ENCODE measurements at regions not wholly inside any gene's neighbourhood (a gene's known extent, or its start where the extent isn't known, plus 50 kb on each side); places are given as distances from the start of the nearest gene placed in this dataset.

DNA sequence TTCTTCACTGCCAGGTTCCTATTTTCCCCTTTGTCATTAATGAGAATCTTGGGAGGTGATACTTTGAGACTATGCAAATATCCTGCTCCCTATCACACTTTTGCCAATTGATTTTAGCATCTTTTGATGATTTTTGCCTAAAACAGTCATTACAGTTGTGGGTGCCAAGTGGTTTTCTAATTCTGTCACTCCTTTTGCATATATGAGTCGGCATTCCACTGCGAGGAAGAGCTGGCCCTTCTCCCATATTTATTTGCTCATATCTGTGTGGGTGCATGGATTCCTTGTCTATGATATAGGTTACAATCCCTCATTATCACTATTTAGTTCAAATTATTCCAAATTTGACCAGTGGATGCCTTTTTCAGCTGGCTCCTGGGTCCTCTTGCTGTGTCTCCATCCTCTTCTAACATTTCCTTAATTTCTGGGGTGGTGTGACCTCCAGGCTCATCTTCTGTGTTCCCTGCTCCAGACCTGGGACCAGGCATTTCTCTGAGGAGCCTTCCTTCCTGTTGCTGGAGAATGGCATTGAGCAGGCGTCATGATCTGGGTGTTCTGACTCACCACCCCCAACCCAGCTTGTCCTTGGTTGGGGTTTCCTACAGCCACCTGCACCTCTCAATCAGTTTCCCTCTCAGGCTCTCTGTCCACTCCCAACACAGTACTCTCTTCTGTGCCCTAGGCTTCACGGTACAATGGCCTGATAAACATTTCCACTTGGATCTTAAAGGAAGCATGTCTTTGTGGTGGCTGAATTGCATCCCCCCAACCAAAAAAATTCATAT, 106.7 kb downstream of the NXNL2 start:
- Histone ChIP-seq H3K23ac (ENCODE audit: insufficient read length, low read depth, low read length) (no peak overlapping the region), H2BK120ac (ENCODE audit: low read depth, low read length, poor library complexity, severe bottlenecking) (no peak overlapping the region), H4K8ac (replicated peaks; ENCODE audit: insufficient read length, low read depth, low read length) (no peak overlapping the region), H3K18ac (ENCODE audit: insufficient read length, low read depth, low read length) (no peak overlapping the region), H4K91ac (ENCODE audit: insufficient read length, low read depth, low read length) (no peak overlapping the region), H3K27ac (ENCODE audit: insufficient read length, low read depth, low read length) (no peak overlapping the region), H3K9me3 (ENCODE audit: control insufficient read depth, low read depth, low read length) (no peaks in the 10 kb centered on the region), H3K4me1 (ENCODE audit: insufficient read depth, low read length) (no peaks in the 10 kb centered on the region), H3K14ac (ENCODE audit: insufficient read depth, low read length) (no peak overlapping the region), H3K4me2 (ENCODE audit: insufficient read depth, insufficient read length, low read length) (no peak overlapping the region), H3K23me2 (ENCODE audit: insufficient read length, low read depth, low read length, poor library complexity, severe bottlenecking) (no peaks in the 10 kb centered on the region), H3T11ph (ENCODE audit: low read length) (no peak overlapping the region), H2AFZ (ENCODE audit: low read length) (no peak overlapping the region), H4K5ac (ENCODE audit: insufficient read length, low read depth, low read length) (no peak overlapping the region), H2BK20ac (ENCODE audit: low read depth, low read length, poor library complexity, severe bottlenecking) (no peak overlapping the region), H3K79me2 (ENCODE audit: insufficient read depth, low read length) (no peaks in the 10 kb centered on the region), H3K56ac (ENCODE audit: insufficient read length, low read depth, low read length) (no peak overlapping the region), H2AK5ac (ENCODE audit: insufficient read length, low read length) (no peak overlapping the region), H3K79me1 (ENCODE audit: insufficient read depth, low read depth, low read length, poor library complexity, severe bottlenecking) (no peaks in the 10 kb centered on the region), H2BK12ac (ENCODE audit: insufficient read length, low read depth, low read length) (no peak overlapping the region), H3K9ac (ENCODE audit: extremely low read depth, insufficient read length, low read length) (no peak overlapping the region), H3K4ac (ENCODE audit: low read depth, low read length) (no peak overlapping the region), H2BK5ac (ENCODE audit: insufficient read length, low read length) (no peak overlapping the region), H3K27me3 (ENCODE audit: insufficient read depth, low read length) (no peaks in the 10 kb centered on the region), H4K20me1 (ENCODE audit: control insufficient read depth, insufficient read depth, insufficient read length) (no peaks in the 10 kb centered on the region), H2BK15ac (ENCODE audit: low read depth, low read length) (no peak overlapping the region)
- Mint-ChIP-seq H3K9me3 (peaks cover 6 to 16% of the 10 kb centered on the region in 2 experiments; a peak in 4 of 5 replicates), H3K27ac (no peak overlapping the region), H3K4me1 (no peaks in the 10 kb centered on the region), H3K27me3 (ENCODE audit: low read depth) (peaks cover 7% of the 10 kb centered on the region), H3K4me3 (no peak overlapping the region), H3K36me3 (ENCODE audit: insufficient read depth in 1 of 3, low read depth in 3 of 3) (no peaks in the 10 kb centered on the region)
- no peak for DNase-seq
- WGBS (ENCODE audit: extremely low coverage, insufficient read length, low lambda C conversion rate), result no CpG with 5 or more reads among the region's 4 CpGs
- TF ChIP-seq, protein P1, sequence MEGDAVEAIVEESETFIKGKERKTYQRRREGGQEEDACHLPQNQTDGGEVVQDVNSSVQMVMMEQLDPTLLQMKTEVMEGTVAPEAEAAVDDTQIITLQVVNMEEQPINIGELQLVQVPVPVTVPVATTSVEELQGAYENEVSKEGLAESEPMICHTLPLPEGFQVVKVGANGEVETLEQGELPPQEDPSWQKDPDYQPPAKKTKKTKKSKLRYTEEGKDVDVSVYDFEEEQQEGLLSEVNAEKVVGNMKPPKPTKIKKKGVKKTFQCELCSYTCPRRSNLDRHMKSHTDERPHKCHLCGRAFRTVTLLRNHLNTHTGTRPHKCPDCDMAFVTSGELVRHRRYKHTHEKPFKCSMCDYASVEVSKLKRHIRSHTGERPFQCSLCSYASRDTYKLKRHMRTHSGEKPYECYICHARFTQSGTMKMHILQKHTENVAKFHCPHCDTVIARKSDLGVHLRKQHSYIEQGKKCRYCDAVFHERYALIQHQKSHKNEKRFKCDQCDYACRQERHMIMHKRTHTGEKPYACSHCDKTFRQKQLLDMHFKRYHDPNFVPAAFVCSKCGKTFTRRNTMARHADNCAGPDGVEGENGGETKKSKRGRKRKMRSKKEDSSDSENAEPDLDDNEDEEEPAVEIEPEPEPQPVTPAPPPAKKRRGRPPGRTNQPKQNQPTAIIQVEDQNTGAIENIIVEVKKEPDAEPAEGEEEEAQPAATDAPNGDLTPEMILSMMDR (conservative IDR thresholded peaks at IDR 0.05), result no peak

All from H9 (cell line).